Skeletal muscle satellite cell (primary cell): ENCODE measurements at regions not wholly inside any gene's neighbourhood (a gene's known extent, or its start where the extent isn't known, plus 50 kb on each side); places are given as distances from the start of the nearest gene placed in this dataset.

Experiments used
- H3K27me3 ChIP-seq: 2 replicates; pipeline ENCODE4 v1.7.0; 2013; ENCODE audit warnings: low read length; ENCODE audit not compliant: control insufficient read depth, insufficient read depth
- H3K36me3 ChIP-seq: 2 replicates; pipeline ENCODE4 v1.7.0; 2013; ENCODE audit warnings: mild to moderate bottlenecking, control low read depth, low read length; ENCODE audit not compliant: insufficient read depth
- H3K4me1 ChIP-seq: 2 replicates; pipeline ENCODE4 v1.7.0; 2013; ENCODE audit warnings: low read length; ENCODE audit not compliant: control insufficient read depth, insufficient read depth
- H3K4me2 ChIP-seq: 2 replicates; pipeline ENCODE4 v1.7.0; 2013; ENCODE audit warnings: mild to moderate bottlenecking, low read length
- H3K4me3 ChIP-seq: 2 replicates; pipeline ENCODE4 v1.7.0; 2013; ENCODE audit warnings: low read length
- H3K9ac ChIP-seq: 2 replicates; pipeline ENCODE4 v1.7.0; 2013; ENCODE audit warnings: mild to moderate bottlenecking, low read depth, low read length, moderate library complexity
- H3K9me3 ChIP-seq: replicated peaks from 2 replicates; pipeline ENCODE4 v1.7.0; 2013; ENCODE audit warnings: mild to moderate bottlenecking, control low read depth, low read length

- no peaks in the 10 kb centered on the region for H3K36me3 ChIP-seq
- H3K9me3 ChIP-seq = no peaks in the 10 kb centered on the region
- peaks cover 39% of the 10 kb centered on the region for H3K4me1 ChIP-seq
- no peaks in the 10 kb centered on the region for H3K27me3 ChIP-seq
- H3K9ac ChIP-seq = peak overlapping the region; percentile 65
- no peak overlapping the region for H3K4me3 ChIP-seq
- peak overlapping the region; percentile 66 for H3K4me2 ChIP-seq
Measured at GRCh38 chr1:61605607-61606321, 119.2 kb downstream of the TM2D1 start.

DNA sequence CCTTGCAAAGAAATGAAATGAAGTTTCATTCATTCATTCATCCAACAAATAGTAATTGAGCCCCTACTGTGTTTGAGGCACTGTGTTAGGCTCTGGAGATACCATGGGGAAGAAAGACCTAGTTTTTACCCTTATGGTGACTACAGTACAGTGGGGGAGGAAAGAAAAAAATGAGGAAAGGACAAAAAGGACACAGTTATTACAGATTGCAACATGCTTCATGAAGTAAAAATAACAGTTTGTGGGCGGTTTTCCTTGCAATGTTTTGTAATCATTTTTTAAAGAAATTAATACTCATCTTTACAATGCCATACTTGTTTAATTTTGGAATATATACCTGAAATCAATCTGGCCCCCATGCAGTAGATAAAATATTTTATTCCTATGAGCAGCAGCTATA is 120.3 kb downstream of the TM2D1 start:
- no peaks in the 10 kb centered on the region for H3K9me3 ChIP-seq
- H3K9ac ChIP-seq = no peak overlapping the region
- H3K4me3 ChIP-seq = no peak overlapping the region
- H3K36me3 ChIP-seq = no peaks in the 10 kb centered on the region
- peak overlapping the region; percentile 29 for H3K4me2 ChIP-seq
- H3K27me3 ChIP-seq = no peaks in the 10 kb centered on the region
- H3K4me1 ChIP-seq = peaks cover 39% of the 10 kb centered on the region

DNA sequence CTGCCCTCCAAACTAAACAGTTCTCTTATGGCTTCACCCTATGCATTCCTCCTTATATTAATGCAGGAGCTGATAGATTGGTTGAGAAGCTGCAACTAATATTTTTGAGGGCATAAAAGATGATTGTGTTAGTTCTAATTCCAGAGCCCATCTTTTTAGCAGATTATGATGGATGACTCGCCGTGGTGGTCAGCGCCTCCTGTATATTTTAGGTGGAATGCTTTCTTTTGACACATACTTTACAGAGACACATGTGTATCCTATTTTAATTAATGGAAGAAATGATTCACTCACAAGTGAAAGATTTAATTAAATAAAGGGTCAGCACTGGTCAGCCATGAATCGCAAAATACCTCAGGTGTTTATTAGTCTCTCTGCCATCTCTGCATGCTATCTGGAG is 120.7 kb downstream of the TM2D1 start:
- Histone ChIP-seq H3K4me2 (peak overlapping the region; percentile 29), H3K9ac (no peak overlapping the region), H3K4me1 (peaks cover 39% of the 10 kb centered on the region), H3K9me3 (no peaks in the 10 kb centered on the region), H3K27me3 (no peaks in the 10 kb centered on the region), H3K36me3 (no peaks in the 10 kb centered on the region), H3K4me3 (no peak overlapping the region)

DNA sequence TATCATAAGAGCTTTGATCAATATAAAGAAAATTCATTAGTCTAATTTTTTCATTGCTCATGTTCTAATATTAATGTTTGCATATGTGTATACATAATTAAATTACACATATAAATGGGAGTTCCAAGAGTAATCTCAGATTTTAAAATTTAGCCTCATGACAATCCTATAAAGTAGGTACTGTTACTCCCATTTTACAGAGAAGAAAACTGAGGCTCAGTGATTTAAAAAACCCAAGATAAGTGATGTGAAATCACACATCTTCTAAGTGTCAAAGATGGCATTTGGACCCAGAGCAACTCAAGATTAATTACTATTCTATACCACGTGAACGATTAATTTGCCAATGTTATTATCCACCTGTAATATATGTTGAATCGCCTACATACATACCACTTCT is 122.3 kb downstream of the TM2D1 start:
- Histone ChIP-seq H3K27me3 (no peaks in the 10 kb centered on the region), H3K9me3 (no peaks in the 10 kb centered on the region), H3K4me3 (no peak overlapping the region), H3K36me3 (no peaks in the 10 kb centered on the region), H3K9ac (no peak overlapping the region), H3K4me1 (peaks cover 39% of the 10 kb centered on the region), H3K4me2 (no peak overlapping the region)

DNA sequence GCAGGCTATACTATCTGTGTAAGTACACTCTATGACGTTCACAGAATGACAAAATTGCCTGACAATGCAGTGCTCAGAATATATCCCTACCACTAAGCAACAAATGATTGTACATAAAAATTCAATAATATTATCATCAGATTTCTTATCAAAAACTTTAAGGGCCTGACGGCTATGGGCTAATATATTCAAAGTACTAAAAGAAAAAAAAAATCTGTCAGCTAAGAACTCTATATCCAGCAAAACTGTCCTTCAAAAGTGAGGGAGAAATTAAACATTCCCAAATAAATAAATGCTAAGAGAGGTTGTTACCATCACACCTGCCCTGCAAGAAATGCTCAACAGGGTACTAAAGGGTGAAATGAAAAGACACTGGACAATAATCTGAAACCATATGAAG is 127.3 kb downstream of the TM2D1 start:
- Histone ChIP-seq H3K9ac (no peak overlapping the region), H3K4me1 (no peaks in the 10 kb centered on the region), H3K4me3 (no peak overlapping the region), H3K36me3 (no peaks in the 10 kb centered on the region), H3K27me3 (no peaks in the 10 kb centered on the region), H3K9me3 (no peaks in the 10 kb centered on the region), H3K4me2 (no peak overlapping the region)

DNA sequence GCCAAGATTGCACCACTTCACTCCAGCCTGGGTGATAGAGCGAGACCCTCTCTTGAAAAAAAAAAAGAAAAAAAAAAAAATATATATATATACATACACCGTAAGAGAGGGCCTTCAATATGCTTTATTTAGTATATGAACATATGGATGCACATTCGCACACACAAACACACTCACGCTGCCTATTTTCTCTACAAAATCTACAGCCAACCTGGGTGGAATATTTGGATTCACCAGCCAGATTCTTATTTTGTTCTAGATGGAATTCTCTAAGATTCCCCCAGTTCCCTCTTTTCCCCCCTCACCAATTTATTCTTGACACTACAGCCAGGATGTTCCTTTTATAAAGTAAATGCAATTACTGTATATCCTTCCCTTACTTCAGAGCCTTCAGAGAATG is 131.6 kb downstream of the TM2D1 start:
- Histone ChIP-seq H3K9me3 (no peaks in the 10 kb centered on the region), H3K4me1 (peaks cover 6% of the 10 kb centered on the region)

DNA sequence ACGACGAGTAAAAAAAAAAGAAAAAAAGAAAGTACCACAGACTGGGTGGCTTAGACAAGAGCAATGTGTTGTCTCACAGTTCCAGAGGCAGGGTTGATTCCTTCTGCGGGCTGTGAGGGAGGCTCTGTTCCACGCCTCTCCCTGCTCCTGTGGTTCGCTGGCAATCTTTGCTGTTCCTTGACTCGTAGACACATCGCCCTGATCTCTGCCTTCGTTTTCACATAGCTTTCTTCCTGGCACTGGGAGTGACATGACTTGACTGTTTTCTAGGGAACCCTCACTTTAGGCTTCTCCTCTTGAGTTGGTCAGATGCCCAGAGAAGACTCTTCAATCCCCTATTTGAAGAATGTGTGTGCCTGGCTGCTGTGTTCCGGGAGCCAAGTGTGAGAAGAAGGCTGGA is 133.6 kb downstream of the TM2D1 start:
- H3K9ac ChIP-seq = peak overlapping the region; percentile 32
- H3K9me3 ChIP-seq = no peaks in the 10 kb centered on the region
- H3K36me3 ChIP-seq = no peaks in the 10 kb centered on the region
- H3K4me2 ChIP-seq = peak overlapping the region; percentile 66
- peak overlapping the region; percentile 1 for H3K4me3 ChIP-seq
- no peaks in the 10 kb centered on the region for H3K27me3 ChIP-seq
- H3K4me1 ChIP-seq = peaks cover 6% of the 10 kb centered on the region

More for the DNA sequence above, 131.6 kb downstream of the TM2D1 start:
- Histone ChIP-seq H3K4me2 (no peak overlapping the region), H3K4me3 (no peak overlapping the region), H3K27me3 (no peaks in the 10 kb centered on the region), H3K36me3 (no peaks in the 10 kb centered on the region), H3K9ac (no peak overlapping the region)

DNA sequence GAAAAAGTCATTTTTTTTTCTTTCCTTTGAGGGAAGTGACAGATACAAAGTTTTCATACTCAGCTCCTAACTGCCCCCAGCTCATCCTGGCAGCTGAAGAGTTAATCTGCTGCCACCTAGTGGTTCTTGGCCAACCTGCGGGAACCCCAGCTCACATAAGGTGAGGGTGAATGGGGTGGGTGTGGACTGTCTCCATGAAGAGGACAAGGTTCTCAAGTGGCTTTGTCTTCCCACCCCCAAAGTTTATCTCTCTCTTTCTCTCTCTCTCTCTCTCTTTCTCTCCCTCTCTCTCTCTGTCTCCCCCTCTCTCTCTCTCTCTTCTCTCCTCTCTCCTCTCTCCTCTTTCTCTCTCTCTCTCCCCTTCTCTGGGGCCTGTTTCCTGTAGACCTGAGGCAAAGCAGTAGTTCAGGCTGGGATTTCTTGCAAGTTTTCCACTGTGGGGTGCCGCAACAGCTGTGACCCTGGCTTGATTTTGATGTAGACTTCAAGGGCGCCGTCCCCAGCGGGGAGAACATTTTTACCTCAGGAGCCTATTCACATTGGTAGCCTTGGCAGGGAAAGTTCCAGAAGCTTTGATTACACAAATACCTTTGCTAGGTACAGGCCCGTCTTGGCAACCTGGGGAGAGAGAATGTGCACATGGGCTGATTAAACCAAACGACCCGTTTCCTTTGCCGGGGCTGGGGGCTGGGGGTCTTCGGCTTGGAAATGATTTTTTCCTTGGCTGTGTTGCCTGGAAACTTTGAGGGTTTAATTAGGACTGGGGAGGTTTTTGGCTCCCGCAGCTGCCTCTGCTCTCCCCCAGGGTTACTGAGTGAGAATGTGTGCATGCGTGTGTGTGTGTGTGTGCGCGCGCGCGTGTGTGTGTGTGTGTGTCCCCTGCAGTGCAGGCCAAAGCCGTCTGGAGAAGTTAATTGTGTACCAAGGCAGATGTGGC is 135.9 kb downstream of the TM2D1 start:
- Histone ChIP-seq H3K9ac (no peak overlapping the region), H3K36me3 (no peaks in the 10 kb centered on the region), H3K4me1 (peaks cover 6% of the 10 kb centered on the region), H3K4me3 (no peak overlapping the region), H3K27me3 (no peaks in the 10 kb centered on the region), H3K4me2 (no peak overlapping the region), H3K9me3 (no peaks in the 10 kb centered on the region)

- H3K4me2 ChIP-seq = no peak overlapping the region
- H3K4me3 ChIP-seq = no peak overlapping the region
- H3K36me3 ChIP-seq = no peaks in the 10 kb centered on the region
- no peaks in the 10 kb centered on the region for H3K9me3 ChIP-seq
- H3K4me1 ChIP-seq = no peaks in the 10 kb centered on the region
- no peak overlapping the region for H3K9ac ChIP-seq
- H3K27me3 ChIP-seq = no peaks in the 10 kb centered on the region
Measured at GRCh38 chr1:61585714-61586113, 139.2 kb downstream of the TM2D1 start.

GRCh38 chr1:61583703-61584102 is 141.2 kb downstream of the TM2D1 start:
- Histone ChIP-seq H3K4me1 (no peaks in the 10 kb centered on the region), H3K4me3 (no peak overlapping the region), H3K9ac (no peak overlapping the region), H3K9me3 (no peaks in the 10 kb centered on the region), H3K4me2 (no peak overlapping the region), H3K36me3 (no peaks in the 10 kb centered on the region), H3K27me3 (no peaks in the 10 kb centered on the region)

DNA sequence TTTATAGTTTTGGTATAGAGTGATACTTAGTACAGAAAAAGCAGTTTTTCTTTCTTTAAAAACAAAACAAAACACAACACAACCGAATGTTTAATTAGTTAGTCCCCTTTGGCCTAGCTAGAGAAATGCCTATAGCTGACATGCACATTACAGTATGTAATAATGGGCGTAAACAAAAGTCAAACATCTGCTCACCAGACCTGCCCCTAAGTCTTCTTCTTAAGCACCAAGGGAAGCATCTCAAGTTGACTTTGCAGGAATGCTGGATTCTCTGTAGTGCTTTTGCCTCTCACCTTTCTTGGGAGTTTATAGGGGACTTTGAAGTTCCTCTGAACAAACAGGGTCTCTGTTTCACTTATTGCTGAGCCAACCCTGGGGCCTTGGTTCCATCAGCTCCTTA is 143.7 kb downstream of the TM2D1 start:
- no peak overlapping the region for H3K4me3 ChIP-seq

More for the DNA sequence above, 143.7 kb downstream of the TM2D1 start:
- Histone ChIP-seq H3K4me2 (no peak overlapping the region), H3K4me1 (no peaks in the 10 kb centered on the region), H3K36me3 (no peaks in the 10 kb centered on the region), H3K27me3 (no peaks in the 10 kb centered on the region), H3K9me3 (no peaks in the 10 kb centered on the region), H3K9ac (no peak overlapping the region)
